ENCODE measurements at regions not wholly inside any gene's neighbourhood (a gene's known extent, or its start where the extent isn't known, plus 50 kb on each side); places are given as distances from the start of the nearest gene placed in this dataset.

DNA sequence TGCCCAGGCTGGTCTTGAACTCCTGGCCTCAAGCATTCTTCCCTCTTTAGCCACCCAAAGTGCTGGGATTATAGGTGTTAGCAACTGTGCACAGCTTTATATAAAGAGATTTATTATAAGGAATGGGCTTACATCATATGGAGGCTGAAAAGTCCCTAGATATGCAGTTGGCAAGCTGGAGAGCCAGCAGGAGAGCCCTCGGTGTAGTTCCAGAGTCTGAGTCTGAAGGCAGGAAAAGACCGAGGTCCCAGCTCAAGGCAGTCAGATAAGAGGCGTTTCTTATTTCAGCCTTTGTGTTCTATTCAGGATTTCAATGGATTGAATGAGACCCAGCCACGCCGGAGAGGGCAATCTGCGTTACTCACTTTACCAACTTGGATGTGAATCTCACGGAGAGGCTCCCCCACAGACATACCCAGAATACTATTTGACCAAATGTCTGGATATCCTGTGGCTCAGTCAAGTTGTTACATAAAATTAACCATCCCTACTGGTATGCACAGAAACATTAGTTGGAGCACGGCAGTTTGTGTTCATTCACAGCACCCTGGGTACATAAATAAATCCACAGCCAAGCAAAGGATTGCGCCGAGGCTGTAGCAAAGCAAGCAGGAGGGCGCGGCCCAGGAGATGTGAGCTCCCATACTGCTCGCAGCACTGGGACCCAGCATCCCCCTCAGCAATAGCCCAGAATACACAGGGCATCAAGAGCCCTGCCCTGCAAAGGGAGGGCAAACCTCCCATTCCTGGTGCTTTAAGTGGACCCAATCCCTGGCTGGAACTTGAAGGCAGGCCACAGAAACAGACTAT is 158.4 kb upstream of the ZNF32 start:
- no peak for DNase-seq (ENCODE audit: low spot score)
- Histone ChIP-seq H3K27me3 (ENCODE audit: insufficient read depth, poor library complexity, severe bottlenecking) (no peaks in the 10 kb centered on the region), H3K27ac (ENCODE audit: poor library complexity, severe bottlenecking) (no peak overlapping the region), H3K36me3 (ENCODE audit: low read depth) (no peaks in the 10 kb centered on the region), H3K4me3 (ENCODE audit: severe bottlenecking) (no peak overlapping the region), H3K4me1 (ENCODE audit: insufficient read depth, poor library complexity, severe bottlenecking) (no peaks in the 10 kb centered on the region), H3K9me3 (ENCODE audit: severe bottlenecking) (no peaks in the 10 kb centered on the region)
- TF ChIP-seq, protein P1, sequence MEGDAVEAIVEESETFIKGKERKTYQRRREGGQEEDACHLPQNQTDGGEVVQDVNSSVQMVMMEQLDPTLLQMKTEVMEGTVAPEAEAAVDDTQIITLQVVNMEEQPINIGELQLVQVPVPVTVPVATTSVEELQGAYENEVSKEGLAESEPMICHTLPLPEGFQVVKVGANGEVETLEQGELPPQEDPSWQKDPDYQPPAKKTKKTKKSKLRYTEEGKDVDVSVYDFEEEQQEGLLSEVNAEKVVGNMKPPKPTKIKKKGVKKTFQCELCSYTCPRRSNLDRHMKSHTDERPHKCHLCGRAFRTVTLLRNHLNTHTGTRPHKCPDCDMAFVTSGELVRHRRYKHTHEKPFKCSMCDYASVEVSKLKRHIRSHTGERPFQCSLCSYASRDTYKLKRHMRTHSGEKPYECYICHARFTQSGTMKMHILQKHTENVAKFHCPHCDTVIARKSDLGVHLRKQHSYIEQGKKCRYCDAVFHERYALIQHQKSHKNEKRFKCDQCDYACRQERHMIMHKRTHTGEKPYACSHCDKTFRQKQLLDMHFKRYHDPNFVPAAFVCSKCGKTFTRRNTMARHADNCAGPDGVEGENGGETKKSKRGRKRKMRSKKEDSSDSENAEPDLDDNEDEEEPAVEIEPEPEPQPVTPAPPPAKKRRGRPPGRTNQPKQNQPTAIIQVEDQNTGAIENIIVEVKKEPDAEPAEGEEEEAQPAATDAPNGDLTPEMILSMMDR (IDR thresholded peaks at IDR 0.05; ENCODE audit: poor library complexity, severe bottlenecking): no peak
- no peak for ATAC-seq (ENCODE audit: low read depth)

DNA sequence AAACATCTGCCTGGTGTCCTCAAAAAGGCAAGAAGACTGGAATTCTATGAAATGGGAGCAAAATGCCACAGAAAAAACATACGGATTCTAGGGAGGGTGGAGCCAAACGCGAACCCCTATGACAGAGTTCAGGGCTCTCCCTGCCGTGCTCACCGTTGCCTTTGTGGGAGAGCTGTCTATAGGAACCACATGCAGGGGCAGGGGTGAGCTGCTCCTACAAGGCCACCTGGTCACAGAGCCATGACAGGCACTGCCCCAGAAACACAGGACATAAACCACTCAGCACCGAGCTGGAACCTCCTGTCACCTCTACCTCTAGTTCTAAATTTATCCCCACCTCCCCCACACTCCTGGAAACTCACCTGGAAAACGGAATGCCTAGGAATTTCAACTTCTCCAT is 155.1 kb upstream of the ZNF32 start:
- Histone ChIP-seq H3K27ac (ENCODE audit: poor library complexity, severe bottlenecking) (no peak overlapping the region), H3K36me3 (ENCODE audit: low read depth) (no peaks in the 10 kb centered on the region), H3K4me3 (ENCODE audit: severe bottlenecking) (no peak overlapping the region), H3K9me3 (ENCODE audit: severe bottlenecking) (no peaks in the 10 kb centered on the region), H3K27me3 (ENCODE audit: insufficient read depth, poor library complexity, severe bottlenecking) (no peaks in the 10 kb centered on the region), H3K4me1 (ENCODE audit: insufficient read depth, poor library complexity, severe bottlenecking) (no peaks in the 10 kb centered on the region)
- ATAC-seq (ENCODE audit: low read depth): no peak
- DNase-seq (ENCODE audit: low spot score): no peak
- TF ChIP-seq, protein P1 (IDR thresholded peaks at IDR 0.05; ENCODE audit: poor library complexity, severe bottlenecking): no peak

DNA sequence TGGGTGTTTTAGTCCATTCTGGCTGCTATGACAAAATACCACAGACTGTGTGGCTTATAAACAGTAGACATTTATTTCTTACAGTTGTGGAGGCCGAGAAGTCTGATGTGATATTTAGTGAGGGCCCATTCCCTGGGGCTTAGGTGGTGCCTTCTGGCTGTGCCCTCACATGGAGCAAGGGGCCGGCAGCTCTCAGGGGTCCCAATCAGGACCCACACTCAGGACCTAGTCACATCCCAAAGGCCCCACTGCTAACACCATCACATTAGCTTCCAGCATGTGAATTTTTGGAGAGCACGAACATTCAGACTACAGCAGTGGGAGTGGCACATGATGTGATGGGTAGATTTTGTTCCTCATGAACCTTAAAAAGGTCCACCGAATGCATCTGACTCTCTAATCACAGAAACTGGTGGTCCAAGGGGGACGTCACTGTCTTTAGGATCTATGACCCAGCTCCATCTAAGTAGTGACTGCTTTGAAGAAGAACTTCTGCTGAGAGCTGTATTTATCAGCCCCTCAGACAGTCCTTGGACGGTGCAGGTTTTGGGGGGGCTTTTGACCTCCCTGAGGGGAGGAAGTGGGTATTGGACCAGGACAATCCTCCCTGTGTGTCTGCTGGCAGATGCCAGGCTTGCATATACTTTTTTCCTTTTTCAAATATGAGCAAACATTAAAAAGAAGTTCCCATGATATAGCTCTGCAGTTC is 154.5 kb upstream of the ZNF32 start:
- no peaks in the 10 kb centered on the region for H3K4me1 ChIP-seq (ENCODE audit: insufficient read depth, poor library complexity, severe bottlenecking)
- TF ChIP-seq, protein P1 (IDR thresholded peaks at IDR 0.05; ENCODE audit: poor library complexity, severe bottlenecking): no peak
- no peaks in the 10 kb centered on the region for H3K27me3 ChIP-seq (ENCODE audit: insufficient read depth, poor library complexity, severe bottlenecking)
- no peak overlapping the region for H3K27ac ChIP-seq (ENCODE audit: poor library complexity, severe bottlenecking)
- ATAC-seq (ENCODE audit: low read depth) (no peak), DNase-seq (ENCODE audit: low spot score) (no peak)
- no peaks in the 10 kb centered on the region for H3K9me3 ChIP-seq (ENCODE audit: severe bottlenecking)
- no peak overlapping the region for H3K4me3 ChIP-seq (ENCODE audit: severe bottlenecking)
- no peaks in the 10 kb centered on the region for H3K36me3 ChIP-seq (ENCODE audit: low read depth)

DNA sequence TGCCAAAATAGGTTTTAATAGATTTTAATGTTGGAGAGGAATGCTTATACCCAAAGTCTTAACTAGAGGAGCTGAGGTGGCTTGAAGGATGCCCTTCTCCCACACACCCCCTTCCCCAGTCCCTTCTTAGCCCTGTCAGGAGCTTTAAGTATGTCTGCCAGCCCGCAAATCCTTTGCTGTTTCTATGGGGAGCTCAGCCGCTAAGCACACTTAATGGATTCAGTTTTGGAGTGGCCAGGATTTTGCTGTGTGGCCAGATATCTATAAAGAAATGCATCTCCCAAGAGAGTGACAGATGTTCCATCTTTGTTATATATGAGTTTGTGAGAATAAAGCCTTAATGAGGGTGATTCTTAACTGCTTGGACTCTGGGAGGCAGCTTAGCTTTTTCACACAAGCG is 152.9 kb upstream of the ZNF32 start:
- TF ChIP-seq, protein P1 (IDR thresholded peaks at IDR 0.05; ENCODE audit: poor library complexity, severe bottlenecking): no peak
- Histone ChIP-seq H3K4me3 (ENCODE audit: severe bottlenecking) (no peak overlapping the region), H3K4me1 (ENCODE audit: insufficient read depth, poor library complexity, severe bottlenecking) (no peaks in the 10 kb centered on the region), H3K27me3 (ENCODE audit: insufficient read depth, poor library complexity, severe bottlenecking) (no peaks in the 10 kb centered on the region), H3K36me3 (ENCODE audit: low read depth) (no peaks in the 10 kb centered on the region), H3K9me3 (ENCODE audit: severe bottlenecking) (no peaks in the 10 kb centered on the region), H3K27ac (ENCODE audit: poor library complexity, severe bottlenecking) (no peak overlapping the region)
- DNase-seq (ENCODE audit: low spot score) (no peak), ATAC-seq (ENCODE audit: low read depth) (no peak)

DNA sequence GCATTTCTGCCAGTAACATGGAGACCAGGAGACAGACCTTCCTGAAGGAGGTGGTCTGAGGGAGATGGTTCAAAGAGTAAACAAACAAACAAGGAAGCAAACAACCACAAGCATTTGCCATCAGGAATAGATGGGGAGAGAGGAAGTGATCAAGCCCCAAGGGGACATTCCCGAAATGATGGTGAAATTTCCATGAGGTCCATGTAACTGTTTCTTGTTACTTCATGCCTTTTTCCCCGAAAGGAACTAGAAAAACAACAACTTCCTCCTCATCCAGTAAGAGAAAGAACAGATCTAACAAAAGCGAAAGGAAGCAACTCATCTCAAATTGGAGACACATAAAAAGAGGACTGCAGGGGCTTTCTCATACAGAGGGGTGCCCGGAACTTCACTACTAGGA is 152.5 kb upstream of the ZNF32 start:
- Histone ChIP-seq H3K4me3 (ENCODE audit: severe bottlenecking) (no peak overlapping the region), H3K9me3 (ENCODE audit: severe bottlenecking) (no peaks in the 10 kb centered on the region), H3K36me3 (ENCODE audit: low read depth) (no peaks in the 10 kb centered on the region), H3K27ac (ENCODE audit: poor library complexity, severe bottlenecking) (no peak overlapping the region), H3K4me1 (ENCODE audit: insufficient read depth, poor library complexity, severe bottlenecking) (no peaks in the 10 kb centered on the region), H3K27me3 (ENCODE audit: insufficient read depth, poor library complexity, severe bottlenecking) (no peaks in the 10 kb centered on the region)
- no peak for DNase-seq (ENCODE audit: low spot score)
- no peak for ATAC-seq (ENCODE audit: low read depth)
- TF ChIP-seq, protein P1 (IDR thresholded peaks at IDR 0.05; ENCODE audit: poor library complexity, severe bottlenecking): no peak

Data from RWPE2 (cell line).